Prostate gland (tissue), 2 donors: ENCODE measurements at regions not wholly inside any gene's neighbourhood (a gene's known extent, or its start where the extent isn't known, plus 50 kb on each side); places are given as distances from the start of the nearest gene placed in this dataset.

ENCODE experiments used
- POLR2A ChIP-seq: fragments of 450-650 bp; IDR thresholded peaks from one replicate; pipeline ENCODE4 v1.6.1; 2016; ENCODE audit warnings: antibody characterized with exemption, mild to moderate bottlenecking
- POLR2AphosphoS5 ChIP-seq: sonication (generic); formaldehyde crosslinking; IDR thresholded peaks from one replicate; pipeline ENCODE4 v1.6.1; 2017; ENCODE audit warnings: antibody characterized with exemption
- TF ChIP-seq, protein P1 (sequence below), 4 experiments: fragments of 200-600 bp in 2 of 4; fragments of 450-650 bp in 2 of 4; sonication (generic) in 2 of 4; IDR thresholded peaks; 1 replicate in 3 of 4; 2 replicates in 1 of 4; pipeline ENCODE4 v1.5.1; 2016 to 2019; ENCODE audit warnings: antibody characterized with exemption in 4 of 4, mild to moderate bottlenecking in 2 of 4, moderate library complexity in 2 of 4

DNA sequence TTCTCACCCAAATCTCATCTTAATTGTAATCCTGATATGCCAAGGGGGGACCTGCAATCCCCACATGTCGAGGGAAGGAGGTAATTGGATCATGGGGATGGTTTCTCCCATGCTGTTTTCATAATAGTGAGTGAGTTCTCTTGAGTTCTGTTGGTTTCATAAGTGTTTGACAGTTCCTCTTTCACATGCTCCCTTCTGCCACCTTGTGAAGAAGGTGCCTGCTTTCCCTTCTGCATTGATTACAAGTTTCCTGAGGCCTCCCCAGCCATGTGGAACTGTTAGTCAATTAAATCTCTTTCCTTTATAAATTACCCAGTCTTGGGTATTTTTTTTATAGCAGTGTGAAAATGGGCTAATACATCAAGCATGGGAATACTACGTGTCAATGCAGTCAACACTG is 925.0 kb upstream of the MAN1A1 start:
- TF ChIP-seq POLR2A: no peak
- TF ChIP-seq, protein P1, sequence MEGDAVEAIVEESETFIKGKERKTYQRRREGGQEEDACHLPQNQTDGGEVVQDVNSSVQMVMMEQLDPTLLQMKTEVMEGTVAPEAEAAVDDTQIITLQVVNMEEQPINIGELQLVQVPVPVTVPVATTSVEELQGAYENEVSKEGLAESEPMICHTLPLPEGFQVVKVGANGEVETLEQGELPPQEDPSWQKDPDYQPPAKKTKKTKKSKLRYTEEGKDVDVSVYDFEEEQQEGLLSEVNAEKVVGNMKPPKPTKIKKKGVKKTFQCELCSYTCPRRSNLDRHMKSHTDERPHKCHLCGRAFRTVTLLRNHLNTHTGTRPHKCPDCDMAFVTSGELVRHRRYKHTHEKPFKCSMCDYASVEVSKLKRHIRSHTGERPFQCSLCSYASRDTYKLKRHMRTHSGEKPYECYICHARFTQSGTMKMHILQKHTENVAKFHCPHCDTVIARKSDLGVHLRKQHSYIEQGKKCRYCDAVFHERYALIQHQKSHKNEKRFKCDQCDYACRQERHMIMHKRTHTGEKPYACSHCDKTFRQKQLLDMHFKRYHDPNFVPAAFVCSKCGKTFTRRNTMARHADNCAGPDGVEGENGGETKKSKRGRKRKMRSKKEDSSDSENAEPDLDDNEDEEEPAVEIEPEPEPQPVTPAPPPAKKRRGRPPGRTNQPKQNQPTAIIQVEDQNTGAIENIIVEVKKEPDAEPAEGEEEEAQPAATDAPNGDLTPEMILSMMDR (IDR thresholded peaks at IDR 0.05): no peak
- TF ChIP-seq POLR2AphosphoS5: no peak
